ENCODE measurements at regions not wholly inside any gene's neighbourhood (a gene's known extent, or its start where the extent isn't known, plus 50 kb on each side); places are given as distances from the start of the nearest gene placed in this dataset.
"Not testable (repeated sequence)": the region's sequence is repeated elsewhere in the genome, so short reads cannot be mapped to it uniquely, and the experiment has no call there.

- DNase-seq (ENCODE audit: low read depth), result no peak
Measured at GRCh38 chr16:87133966-87134627, 183.1 kb downstream of the C16orf95 start.

GRCh38 chr16:87134628-87134995, 182.6 kb downstream of the C16orf95 start:
- no peak for DNase-seq (ENCODE audit: low read depth)

GRCh38 chr16:87135246-87136030, 181.8 kb downstream of the C16orf95 start:
- DNase-seq (ENCODE audit: low read depth), result no peak

- no peak for DNase-seq (ENCODE audit: low read depth)
Measured at GRCh38 chr16:87138316-87138715, 178.9 kb downstream of the C16orf95 start.

- DNase-seq (ENCODE audit: low read depth), result no peak
Measured at GRCh38 chr16:87138738-87139267, 178.4 kb downstream of the C16orf95 start.

- no peak for DNase-seq (ENCODE audit: low read depth)
Measured at GRCh38 chr16:87140211-87141200, 176.7 kb downstream of the C16orf95 start.

GRCh38 chr16:87141402-87141801, 175.8 kb downstream of the C16orf95 start:
- DNase-seq (ENCODE audit: low read depth), result no peak

GRCh38 chr16:87143661-87144121, 173.5 kb downstream of the C16orf95 start:
- DNase-seq (ENCODE audit: low read depth), result no peak

- DNase-seq (ENCODE audit: low read depth), result no peak
Measured at GRCh38 chr16:87144232-87144631, 173.0 kb downstream of the C16orf95 start.

- DNase-seq (ENCODE audit: low read depth), result no peak
Measured at GRCh38 chr16:87145181-87146176, 171.7 kb downstream of the C16orf95 start.

GRCh38 chr16:87146676-87147075, 170.5 kb downstream of the C16orf95 start:
- DNase-seq (ENCODE audit: low read depth), result no peak

GRCh38 chr16:87149051-87149450, 168.1 kb downstream of the C16orf95 start:
- DNase-seq (ENCODE audit: low read depth), result no peak

- DNase-seq (ENCODE audit: low read depth), result no peak
Measured at GRCh38 chr16:87150262-87150661, 166.9 kb downstream of the C16orf95 start.

- no peak for DNase-seq (ENCODE audit: low read depth)
Measured at GRCh38 chr16:87150681-87151280, 166.4 kb downstream of the C16orf95 start.

- DNase-seq (ENCODE audit: low read depth), result no peak
Measured at GRCh38 chr16:87152221-87152755, 164.9 kb downstream of the C16orf95 start.

- no peak for DNase-seq (ENCODE audit: low read depth)
Measured at GRCh38 chr16:87153326-87153725, 163.9 kb downstream of the C16orf95 start.

GRCh38 chr16:87155315-87155714, 161.9 kb downstream of the C16orf95 start:
- DNase-seq (ENCODE audit: low read depth), result not testable (repeated sequence)

- DNase-seq (ENCODE audit: low read depth), result no peak
Measured at GRCh38 chr16:87156195-87156594, 161.0 kb downstream of the C16orf95 start.

GRCh38 chr16:87160234-87160636, 157.0 kb downstream of the C16orf95 start:
- DNase-seq (ENCODE audit: low read depth), result no peak
